Mesodermal cell (in vitro differentiated cells): ENCODE measurements at regions not wholly inside any gene's neighbourhood (a gene's known extent, or its start where the extent isn't known, plus 50 kb on each side); places are given as distances from the start of the nearest gene placed in this dataset.

Source experiments
- H3K27ac ChIP-seq: 2 replicates; pipeline ENCODE4 v1.7.0; 2013; ENCODE audit warnings: mild to moderate bottlenecking, low read depth, low read length, moderate library complexity; ENCODE audit not compliant: severe bottlenecking
- H3K36me3 ChIP-seq: 2 replicates; pipeline ENCODE4 v1.7.1; 2013; ENCODE audit warnings: mild to moderate bottlenecking, low read length, moderate library complexity; ENCODE audit not compliant: control insufficient read depth, insufficient read depth
- H3K4me1 ChIP-seq: one replicate; pipeline ENCODE4 v1.7.1; 2013; ENCODE audit warnings: mild to moderate bottlenecking, low read length; ENCODE audit not compliant: insufficient read depth, control insufficient read depth, poor library complexity, severe bottlenecking
- H3K4me3 ChIP-seq: 2 replicates; pipeline ENCODE4 v1.7.0; 2013; ENCODE audit warnings: low read length, control low read depth, mild to moderate bottlenecking; ENCODE audit not compliant: insufficient read depth, poor library complexity, severe bottlenecking; ENCODE audit errors: extremely low read depth
- H3K9me3 ChIP-seq: 2 replicates; pipeline ENCODE4 v1.7.1; 2013; ENCODE audit warnings: mild to moderate bottlenecking, low read length, moderate library complexity; ENCODE audit not compliant: control insufficient read depth
- WGBS, 2 experiments: methylation state at CpG; one replicate each; pipeline ENCODE4 v1.1.5; 2013; ENCODE audit warnings: missing lambda C conversion rate in 2 of 2; ENCODE audit not compliant: insufficient coverage in 2 of 2; 5-methylcytosine and 5-hydroxymethylcytosine counted together

GRCh38 chr14:99001241-99001640, 270.8 kb downstream of the BCL11B start:
- H3K4me1 ChIP-seq = no peaks in the 10 kb centered on the region
- no peaks in the 10 kb centered on the region for H3K9me3 ChIP-seq
- no peak overlapping the region for H3K4me3 ChIP-seq
- no peak overlapping the region for H3K27ac ChIP-seq
- 90% methylated on average over 6 to 7 of the region's 7 CpGs for WGBS, 2 experiments
- no peaks in the 10 kb centered on the region for H3K36me3 ChIP-seq

DNA sequence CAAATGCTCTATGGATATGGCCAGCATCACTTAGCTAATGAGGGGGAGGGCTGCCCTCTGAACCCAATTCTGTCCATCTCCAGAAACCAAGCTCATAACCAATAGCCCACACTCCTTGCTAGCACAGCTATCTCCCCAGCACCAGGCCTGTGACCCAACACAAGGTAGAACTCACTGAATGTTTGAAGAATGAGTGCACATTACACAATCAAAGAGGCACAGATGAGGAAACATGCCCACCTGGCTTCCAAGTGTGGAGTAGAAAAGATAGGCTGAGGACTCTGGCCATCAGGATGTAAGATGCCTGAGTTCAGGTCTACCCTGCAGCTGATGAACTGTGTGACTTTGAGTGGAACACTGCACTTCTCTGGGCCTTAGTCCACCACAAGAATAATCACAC, 268.4 kb downstream of the BCL11B start:
- Histone ChIP-seq H3K4me1 (no peaks in the 10 kb centered on the region), H3K9me3 (no peaks in the 10 kb centered on the region), H3K27ac (no peak overlapping the region), H3K4me3 (no peak overlapping the region), H3K36me3 (no peaks in the 10 kb centered on the region)

GRCh38 chr14:99004112-99004511, 267.9 kb downstream of the BCL11B start:
- no CpG with 5 or more reads among the region's 3 CpGs for WGBS, 2 experiments
- Histone ChIP-seq H3K27ac (no peak overlapping the region), H3K36me3 (no peaks in the 10 kb centered on the region), H3K4me3 (no peak overlapping the region), H3K9me3 (no peaks in the 10 kb centered on the region), H3K4me1 (no peaks in the 10 kb centered on the region)

GRCh38 chr14:99006276-99006675, 265.7 kb downstream of the BCL11B start:
- H3K27ac ChIP-seq = no peak overlapping the region
- no peaks in the 10 kb centered on the region for H3K36me3 ChIP-seq

DNA sequence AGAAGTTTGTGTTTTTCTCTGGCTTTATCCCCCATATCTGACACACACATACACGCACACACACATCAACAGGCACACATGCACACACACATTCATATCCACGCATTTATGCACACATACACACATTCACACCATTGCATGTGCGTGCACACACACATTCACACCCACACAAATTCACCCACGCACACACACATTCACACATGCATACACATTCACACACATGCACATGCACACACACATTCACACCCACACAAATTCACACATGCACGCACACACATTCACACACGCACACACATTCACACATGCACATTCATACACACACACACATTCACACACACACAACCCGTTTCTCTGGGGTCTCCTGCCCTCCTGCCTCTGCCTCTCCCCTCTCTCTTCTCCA, 264.2 kb downstream of the BCL11B start:
- H3K4me1 ChIP-seq = no peaks in the 10 kb centered on the region
- H3K27ac ChIP-seq = no peak overlapping the region
- no peaks in the 10 kb centered on the region for H3K9me3 ChIP-seq
- no peak overlapping the region for H3K4me3 ChIP-seq
- no peaks in the 10 kb centered on the region for H3K36me3 ChIP-seq
- 88 to 91% methylated on average over 7 of the region's 7 CpGs for WGBS, 2 experiments

More at GRCh38 chr14:99006276-99006675, 265.7 kb downstream of the BCL11B start:
- WGBS, 2 experiments = 87 to 93% methylated on average over 5 of the region's 5 CpGs
- H3K9me3 ChIP-seq = no peaks in the 10 kb centered on the region
- H3K4me1 ChIP-seq = no peaks in the 10 kb centered on the region
- H3K4me3 ChIP-seq = no peak overlapping the region

GRCh38 chr14:99009871-99010270, 262.1 kb downstream of the BCL11B start:
- WGBS, 2 experiments = 87 to 95% methylated on average over 5 to 6 of the region's 6 CpGs
- H3K27ac ChIP-seq = no peak overlapping the region
- H3K36me3 ChIP-seq = no peaks in the 10 kb centered on the region
- H3K4me3 ChIP-seq = no peak overlapping the region
- H3K4me1 ChIP-seq = no peaks in the 10 kb centered on the region
- H3K9me3 ChIP-seq = no peaks in the 10 kb centered on the region

- Histone ChIP-seq H3K27ac (no peak overlapping the region), H3K4me1 (no peaks in the 10 kb centered on the region), H3K36me3 (no peaks in the 10 kb centered on the region), H3K4me3 (no peak overlapping the region), H3K9me3 (no peaks in the 10 kb centered on the region)
- 92 to 95% methylated on average over 6 of the region's 6 CpGs for WGBS, 2 experiments
Measured at GRCh38 chr14:99011385-99011784, 260.6 kb downstream of the BCL11B start.

DNA sequence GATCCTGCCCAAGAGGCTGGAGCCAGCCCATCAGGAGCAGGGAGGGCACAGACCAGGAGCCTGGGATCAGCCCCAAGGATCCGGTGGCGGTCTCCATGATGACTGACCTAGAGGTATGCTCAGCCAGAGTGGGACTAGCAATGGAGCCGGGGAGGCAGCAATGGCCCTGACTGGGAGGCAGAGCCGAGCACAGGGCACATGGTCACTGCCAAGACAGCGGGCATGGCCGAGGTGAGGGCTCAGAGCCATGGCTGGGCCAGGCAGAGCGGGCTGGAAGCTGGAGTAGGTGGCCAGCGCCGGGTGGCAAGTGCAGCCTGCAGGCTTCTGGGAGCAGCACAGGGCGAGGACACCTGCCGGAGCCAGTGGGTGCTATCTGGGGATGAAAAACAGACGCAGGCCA, 259.3 kb downstream of the BCL11B start:
- WGBS, 2 experiments = 90 to 91% methylated on average over 9 of the region's 12 CpGs
- Histone ChIP-seq H3K4me1 (no peaks in the 10 kb centered on the region), H3K27ac (no peak overlapping the region), H3K4me3 (no peak overlapping the region), H3K36me3 (no peaks in the 10 kb centered on the region), H3K9me3 (no peaks in the 10 kb centered on the region)

DNA sequence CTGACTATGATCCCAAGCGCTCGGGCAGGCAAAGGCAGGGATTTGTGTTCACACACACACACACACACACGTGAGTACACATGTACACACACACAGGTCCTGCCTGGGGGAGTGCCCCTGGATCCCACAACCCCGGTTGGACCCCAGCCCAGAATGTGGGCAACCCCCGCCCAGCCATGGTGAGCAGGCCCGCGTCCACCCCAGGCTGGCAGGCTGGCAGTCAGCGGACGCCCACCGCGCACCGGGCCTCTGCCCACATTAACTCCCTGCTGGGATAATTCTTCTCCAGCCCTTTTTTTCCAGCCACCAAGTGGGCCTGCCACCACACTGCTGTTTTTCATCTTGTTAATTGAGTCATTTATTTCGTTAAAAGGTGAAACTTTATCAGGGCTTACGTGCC, 256.2 kb downstream of the BCL11B start:
- Histone ChIP-seq H3K36me3 (no peaks in the 10 kb centered on the region), H3K27ac (no peak overlapping the region), H3K9me3 (no peaks in the 10 kb centered on the region), H3K4me1 (no peaks in the 10 kb centered on the region), H3K4me3 (no peak overlapping the region)
- WGBS, 2 experiments = 90% methylated on average over 9 of the region's 14 CpGs

- no peaks in the 10 kb centered on the region for H3K36me3 ChIP-seq
- no peaks in the 10 kb centered on the region for H3K4me1 ChIP-seq
- 70 to 100% methylated on average over 1 of the region's 1 CpG for WGBS, 2 experiments
- H3K4me3 ChIP-seq = no peak overlapping the region
- H3K27ac ChIP-seq = no peak overlapping the region
- H3K9me3 ChIP-seq = no peaks in the 10 kb centered on the region
Measured at GRCh38 chr14:99023371-99023770, 248.6 kb downstream of the BCL11B start.

GRCh38 chr14:99024926-99025325, 247.1 kb downstream of the BCL11B start:
- Histone ChIP-seq H3K9me3 (no peaks in the 10 kb centered on the region), H3K36me3 (no peaks in the 10 kb centered on the region)
- WGBS, 2 experiments = 83% methylated on average over 3 of the region's 4 CpGs; no CpG with 5 or more reads in 1 of the 2 experiments

DNA sequence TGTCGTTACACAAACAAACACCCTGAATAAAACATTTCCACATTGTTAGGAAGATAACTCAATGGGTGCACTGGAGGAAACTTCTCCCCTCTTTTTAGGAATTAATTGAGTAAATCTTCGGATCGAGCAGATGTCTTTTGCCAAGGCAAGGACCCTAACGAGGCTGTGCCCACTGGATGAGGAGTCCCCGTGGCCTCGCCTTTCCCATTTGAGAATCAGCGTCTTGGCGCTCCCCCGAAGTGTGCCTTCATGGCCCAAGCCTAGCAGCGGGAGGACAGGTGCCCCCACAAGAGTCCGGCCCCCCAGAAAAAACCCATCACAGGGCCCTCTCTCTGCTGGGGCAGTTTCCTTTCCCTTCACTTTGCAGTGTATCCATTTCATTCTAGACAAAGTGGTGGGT, 246.6 kb downstream of the BCL11B start:
- 91 to 95% methylated on average over 5 to 9 of the region's 11 CpGs for WGBS, 2 experiments
- H3K9me3 ChIP-seq = no peaks in the 10 kb centered on the region
- no peaks in the 10 kb centered on the region for H3K4me1 ChIP-seq
- H3K27ac ChIP-seq = no peak overlapping the region
- no peak overlapping the region for H3K4me3 ChIP-seq
- no peaks in the 10 kb centered on the region for H3K36me3 ChIP-seq

More at GRCh38 chr14:99024926-99025325, 247.1 kb downstream of the BCL11B start:
- H3K4me1 ChIP-seq = no peaks in the 10 kb centered on the region
- no peak overlapping the region for H3K4me3 ChIP-seq
- H3K27ac ChIP-seq = no peak overlapping the region
